ENCODE measurements at regions not wholly inside any gene's neighbourhood (a gene's known extent, or its start where the extent isn't known, plus 50 kb on each side); places are given as distances from the start of the nearest gene placed in this dataset.

DNA sequence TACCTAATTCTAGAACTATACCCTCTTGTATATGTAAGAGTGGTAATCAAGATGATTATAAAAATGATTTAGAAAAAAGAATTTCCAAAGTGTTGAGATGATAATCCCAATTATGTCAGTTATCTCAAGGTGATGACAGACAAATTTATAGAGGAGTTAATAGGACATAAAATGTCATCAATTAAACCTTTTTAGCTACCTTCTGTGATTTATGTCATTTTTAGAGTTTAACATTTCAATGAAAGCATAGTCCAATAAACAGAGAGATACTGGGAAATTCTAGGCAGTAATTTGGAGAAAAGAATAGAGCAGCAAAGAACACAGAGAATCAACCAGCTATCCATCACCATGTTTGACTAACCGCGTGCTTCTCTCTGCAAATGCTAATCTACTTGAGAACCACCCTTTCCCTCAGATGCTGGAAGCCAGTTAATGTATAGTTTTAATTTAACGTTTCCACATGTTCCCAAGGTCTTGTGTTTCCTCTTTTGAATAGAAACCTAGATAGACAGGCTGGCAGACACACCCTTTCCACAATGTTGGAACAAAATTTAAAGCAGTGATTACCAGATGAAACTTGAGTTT, 433.1 kb upstream of the FAM241A start:
- no peak for DNase-seq (ENCODE audit: low read depth, low spot score)

- no peak for DNase-seq (ENCODE audit: low read depth, low spot score)
Measured at GRCh38 chr4:111713276-111713675, 432.0 kb upstream of the FAM241A start.

DNA sequence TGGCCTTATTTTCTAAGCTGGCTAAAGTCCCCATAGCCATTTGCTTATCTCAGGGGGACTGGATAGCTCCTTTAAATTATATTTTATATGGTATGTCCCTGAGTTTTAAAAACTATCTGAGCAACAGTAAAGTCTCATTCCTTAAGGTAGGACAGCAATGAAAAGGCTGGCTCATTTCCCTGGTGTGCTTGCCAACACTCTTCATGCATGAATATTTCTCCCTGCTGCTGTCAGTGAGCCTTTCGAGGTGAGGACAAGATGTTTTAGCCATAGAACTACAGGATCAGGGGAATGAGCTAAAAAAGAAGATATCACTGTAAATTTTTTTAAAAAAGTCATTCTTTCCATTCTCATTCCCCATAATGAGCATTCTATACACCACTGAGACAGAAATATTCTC, 427.3 kb upstream of the FAM241A start:
- DNase-seq (ENCODE audit: low read depth, low spot score), result no peak

- no peak for DNase-seq (ENCODE audit: low read depth, low spot score)
Measured at GRCh38 chr4:111718763-111719559, 426.3 kb upstream of the FAM241A start.

- no peak for DNase-seq (ENCODE audit: low read depth, low spot score)
Measured at GRCh38 chr4:111720866-111721265, 424.4 kb upstream of the FAM241A start.

DNA sequence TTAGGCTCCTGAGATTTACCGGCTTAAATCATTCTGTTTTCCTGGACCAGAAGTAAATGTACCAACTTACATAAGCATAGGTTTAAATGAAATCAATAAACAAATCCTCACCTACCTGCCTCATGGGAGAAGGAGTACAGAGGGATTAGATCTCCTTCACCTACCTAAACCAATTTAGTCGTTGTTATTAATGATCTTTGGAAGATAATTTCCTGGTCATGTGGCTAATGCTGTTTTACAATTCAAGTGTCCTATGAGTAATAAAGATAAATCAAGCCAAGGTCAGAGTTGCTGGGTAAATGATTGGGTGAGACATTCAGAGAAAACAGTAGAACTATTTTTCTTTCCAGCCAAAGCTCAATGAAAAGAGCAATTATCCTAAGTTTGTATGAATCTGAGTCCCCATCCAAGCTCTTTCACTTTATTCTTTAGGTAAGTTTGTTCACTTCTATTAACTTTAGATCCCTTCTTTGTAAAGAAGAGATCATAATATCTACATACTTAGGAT, 423.0 kb upstream of the FAM241A start:
- DNase-seq (ENCODE audit: low read depth, low spot score), result no peak

DNA sequence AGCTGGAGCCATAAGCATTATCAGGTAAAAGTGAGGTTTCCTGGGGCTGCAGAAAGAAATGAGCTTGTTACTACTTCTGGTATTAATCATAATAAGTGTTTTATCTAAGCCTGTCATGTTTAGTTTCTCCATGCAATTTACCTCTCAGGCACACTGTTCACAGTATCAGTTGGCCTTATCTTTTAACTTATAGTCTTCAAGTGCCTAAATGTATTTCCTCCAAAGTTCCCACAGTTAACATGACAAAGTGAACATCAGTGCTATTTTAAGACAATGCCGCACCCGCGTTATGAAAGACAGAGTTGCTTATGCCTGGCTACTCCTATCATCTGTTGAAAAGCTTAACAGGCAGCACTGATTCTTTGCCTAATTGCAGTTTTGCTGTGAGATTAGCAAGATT, 408.7 kb upstream of the FAM241A start:
- DNase-seq (ENCODE audit: low read depth, low spot score), result no peak

- DNase-seq (ENCODE audit: low read depth, low spot score), result no peak
Measured at GRCh38 chr4:111744847-111745246, 400.4 kb upstream of the FAM241A start.

- DNase-seq (ENCODE audit: low read depth, low spot score), result peak; percentile 10
Measured at GRCh38 chr4:111748157-111748556, 397.1 kb upstream of the FAM241A start.

- DNase-seq (ENCODE audit: low read depth, low spot score), result no peak
Measured at GRCh38 chr4:111754003-111754402, 391.3 kb upstream of the FAM241A start.

DNA sequence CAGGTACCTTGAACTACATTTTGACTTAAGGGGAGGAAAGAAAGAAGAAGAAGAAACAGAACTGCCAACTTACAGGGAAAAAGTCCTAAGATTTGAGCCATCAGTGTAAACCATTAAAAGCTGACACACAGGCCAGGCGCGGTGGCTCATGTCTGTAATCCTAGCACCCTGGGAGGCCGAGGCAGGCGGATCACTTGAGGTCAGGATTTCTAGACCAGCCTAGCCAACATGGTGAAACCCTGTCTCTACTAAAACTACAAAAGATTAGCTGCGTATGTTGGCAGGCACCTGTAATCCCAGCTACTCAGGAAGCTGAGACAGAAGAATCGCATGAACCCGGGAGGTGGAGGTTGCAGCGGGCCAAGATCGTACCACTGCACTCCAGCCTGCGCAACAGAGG, 389.7 kb upstream of the FAM241A start:
- DNase-seq (ENCODE audit: low read depth, low spot score), result no peak

DNA sequence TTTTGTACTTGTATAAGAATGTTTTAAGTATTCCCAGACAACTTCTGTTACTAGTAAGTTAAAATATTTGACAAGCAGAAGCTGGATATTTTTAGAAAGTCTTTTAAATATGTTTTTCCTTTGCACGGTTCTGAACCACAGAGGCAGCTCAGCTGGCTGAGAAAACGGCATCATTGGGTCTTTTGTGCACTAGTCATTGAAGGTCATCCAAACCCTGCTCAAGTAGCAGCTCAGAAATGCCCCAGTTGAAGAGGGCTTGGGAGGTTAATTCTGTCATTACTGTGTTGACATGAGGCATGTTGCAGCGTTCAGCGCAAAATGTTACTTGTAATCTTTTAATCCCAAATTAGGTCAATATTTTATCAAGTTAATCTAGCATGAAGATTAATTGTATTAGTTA, 383.7 kb upstream of the FAM241A start:
- DNase-seq (ENCODE audit: low read depth, low spot score), result no peak

DNA sequence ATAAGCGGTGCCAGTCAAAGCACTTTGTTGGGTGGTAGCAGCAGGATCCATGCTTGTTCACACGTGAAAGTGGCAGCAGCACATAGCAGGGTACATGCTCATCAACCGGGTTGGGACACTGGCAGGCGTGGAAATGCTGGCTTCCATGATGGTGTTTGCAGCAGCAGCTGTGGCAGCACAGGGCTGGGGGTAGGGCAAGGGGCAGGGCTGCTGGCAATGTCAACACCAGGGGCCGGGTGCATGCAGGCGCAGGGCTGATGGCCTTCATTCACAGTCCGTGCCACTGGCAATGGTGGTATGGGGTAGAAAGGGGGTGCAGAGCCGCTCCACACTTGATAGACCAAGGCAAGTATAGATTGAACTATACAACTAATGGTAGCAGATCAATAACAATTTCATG, 374.7 kb upstream of the FAM241A start:
- no peak for DNase-seq (ENCODE audit: low read depth, low spot score)

DNA sequence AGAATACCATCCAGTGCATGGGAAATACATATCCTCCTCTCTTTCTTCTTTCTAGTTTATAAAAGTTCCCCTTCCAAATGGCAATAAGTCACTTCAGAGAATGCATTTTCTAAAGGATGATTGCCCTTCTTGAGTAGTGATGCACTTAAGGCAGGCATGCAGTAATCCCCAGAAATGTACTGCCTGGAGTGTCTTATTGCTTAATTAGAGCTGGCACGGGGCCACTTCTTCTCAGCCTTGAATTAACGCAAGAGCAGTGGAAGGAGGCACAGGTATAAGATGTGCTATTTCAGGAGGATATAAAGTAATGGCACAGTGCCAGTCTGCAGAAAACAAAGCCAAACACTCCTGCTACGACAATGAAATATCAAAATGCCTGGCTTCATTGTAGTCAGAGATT, 371.4 kb upstream of the FAM241A start:
- no peak for DNase-seq (ENCODE audit: low read depth, low spot score)

GRCh38 chr4:111775556-111776297, 369.5 kb upstream of the FAM241A start:
- no peak for DNase-seq (ENCODE audit: low read depth, low spot score)

- no peak for DNase-seq (ENCODE audit: low read depth, low spot score)
Measured at GRCh38 chr4:111776561-111776960, 368.7 kb upstream of the FAM241A start.

DNA sequence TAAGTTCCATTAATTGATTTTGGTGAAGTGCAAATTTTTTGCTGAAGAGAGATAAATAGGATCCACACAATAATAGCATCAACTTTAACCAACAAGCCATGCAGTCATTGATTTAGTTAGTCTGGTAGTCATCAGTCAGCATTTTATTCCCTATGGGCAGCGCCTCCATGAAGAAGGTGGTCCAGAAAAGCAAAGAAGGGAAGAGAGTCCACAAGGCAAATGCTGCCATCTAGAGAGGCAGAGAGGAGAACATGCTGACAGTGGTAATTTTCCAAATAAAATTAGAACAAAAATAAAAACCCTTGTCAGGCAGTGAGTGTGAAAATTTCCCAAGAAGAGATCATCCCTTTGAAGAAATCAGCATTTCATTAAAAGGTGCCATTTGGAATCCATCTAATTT, 366.7 kb upstream of the FAM241A start:
- no peak for DNase-seq (ENCODE audit: low read depth, low spot score)

GRCh38 chr4:111780965-111781364, 364.3 kb upstream of the FAM241A start:
- no peak for DNase-seq (ENCODE audit: low read depth, low spot score)

- no peak for DNase-seq (ENCODE audit: low read depth, low spot score)
Measured at GRCh38 chr4:111781611-111782010, 363.6 kb upstream of the FAM241A start.

GRCh38 chr4:111788099-111788498, 357.2 kb upstream of the FAM241A start:
- peak; percentile 54 for DNase-seq (ENCODE audit: low read depth, low spot score)

DNA sequence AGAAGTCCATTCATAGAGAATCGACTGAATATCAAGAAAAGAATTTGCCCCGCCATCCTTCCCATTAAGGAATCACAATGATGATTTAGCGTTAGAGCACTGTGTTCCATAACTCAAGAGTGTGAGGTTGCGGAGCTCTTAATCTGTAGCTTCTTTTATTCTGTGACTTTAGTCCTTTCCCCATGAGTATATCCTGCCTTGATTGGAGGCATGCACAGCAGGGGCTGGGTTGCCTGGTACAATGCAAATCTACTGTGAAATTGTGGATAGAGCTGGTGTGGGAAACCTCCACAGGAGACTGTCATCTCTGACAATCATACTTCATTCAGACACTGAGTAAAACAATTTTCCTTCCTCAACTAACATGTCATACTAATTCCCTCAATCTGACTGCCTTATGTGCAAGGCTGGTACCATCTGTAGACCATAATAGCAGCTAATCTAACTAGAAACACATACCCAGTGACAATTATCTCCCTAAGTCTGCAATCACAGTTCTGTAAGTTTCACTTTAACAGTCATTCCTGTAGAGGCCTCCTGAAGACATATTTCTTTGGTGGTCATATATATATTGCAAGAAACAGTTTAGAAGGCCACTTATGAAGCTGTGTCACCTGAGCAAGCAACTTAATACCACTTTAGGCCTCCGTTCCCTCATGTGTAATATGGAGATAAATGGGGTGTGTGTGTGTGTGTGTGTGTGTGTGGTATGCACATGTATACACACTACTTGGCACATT, 355.2 kb upstream of the FAM241A start:
- DNase-seq (ENCODE audit: low read depth, low spot score), result no peak

GRCh38 chr4:111792632-111793031, 352.6 kb upstream of the FAM241A start:
- DNase-seq (ENCODE audit: low read depth, low spot score), result peak; percentile 61
